Activated B cell treated with CpG ODN at 0.5 μM for 24 hours (primary cell): ENCODE measurements at regions not wholly inside any gene's neighbourhood (a gene's known extent, or its start where the extent isn't known, plus 50 kb on each side); places are given as distances from the start of the nearest gene placed in this dataset.

Source experiments
- ATAC-seq: fragments of 200-7000 bp; cut with Tn5 transposase; one replicate; pipeline ENCODE4 v1.10.0; 2021; ENCODE audit warnings: low read depth, mild to moderate bottlenecking, moderate library complexity
- CTCF ChIA-PET: fragments of 350-600 bp; sonication (Branson Sonifier 250); formaldehyde crosslinking; loops from one replicate; lab custom pipeline; 2021; ENCODE audit warnings: antibody characterized with exemption; lab: Charles Lee
- POLR2A ChIA-PET: fragments of 350-600 bp; sonication (Branson Sonifier 250); formaldehyde crosslinking; loops from one replicate; lab custom pipeline; 2021; ENCODE audit warnings: antibody characterized with exemption; lab: Charles Lee
- DNase-seq: peaks from one replicate; pipeline ENCODE4 v3.0.0; 2022
- H3K27ac Mint-ChIP-seq: one replicate; pipeline ENCODE4 v1.8.0; 2020; ENCODE audit warnings: mixed read lengths
- H3K27me3 Mint-ChIP-seq: one replicate; pipeline ENCODE4 v1.8.0; 2021; ENCODE audit warnings: mixed read lengths
- H3K36me3 Mint-ChIP-seq: one replicate; pipeline ENCODE4 v1.8.0; 2021; ENCODE audit warnings: low read depth, mixed read lengths
- H3K4me1 Mint-ChIP-seq: one replicate; pipeline ENCODE4 v1.8.0; 2021; ENCODE audit warnings: mixed read lengths
- H3K4me3 Mint-ChIP-seq: one replicate; pipeline ENCODE4 v1.8.0; 2020; ENCODE audit warnings: mild to moderate bottlenecking, mixed read lengths
- H3K9me3 Mint-ChIP-seq: one replicate; pipeline ENCODE4 v1.8.0; 2020; ENCODE audit warnings: mixed read lengths
- CTCF ChIP-seq: fragments of 200-600 bp; IDR thresholded peaks from one replicate; pipeline ENCODE4 v1.8.0; 2022; ENCODE audit warnings: antibody characterized with exemption, mild to moderate bottlenecking
- intact Hi-C: fragments of 100-400 bp; cut with micrococcal nuclease; formaldehyde crosslinking; loops from one replicate; pipeline ENCODE4 v1.15.1; 2024

GRCh38 chr1:182181167-182181572, 119.7 kb upstream of the ZNF648 start:
- DNase-seq (no peak), ATAC-seq (no peak)
- intact Hi-C loops = no loop called here
- POLR2A ChIA-PET = no interaction called here
- H3K27me3 Mint-ChIP-seq = peaks cover 9% of the 10 kb centered on the region
- no peak overlapping the region for H3K27ac Mint-ChIP-seq
- CTCF ChIA-PET = no interaction called here
- no peak for TF ChIP-seq CTCF
- H3K4me3 Mint-ChIP-seq = no peak overlapping the region
- no peaks in the 10 kb centered on the region for H3K36me3 Mint-ChIP-seq
- peaks cover 2% of the 10 kb centered on the region for H3K9me3 Mint-ChIP-seq
- no peaks in the 10 kb centered on the region for H3K4me1 Mint-ChIP-seq

GRCh38 chr1:182175361-182175931, 113.9 kb upstream of the ZNF648 start:
- H3K9me3 Mint-ChIP-seq = peaks cover 2% of the 10 kb centered on the region
- no peak overlapping the region for H3K27ac Mint-ChIP-seq
- ChIA-PET CTCF (no interaction called here), POLR2A (no interaction called here)
- H3K4me3 Mint-ChIP-seq = no peak overlapping the region
- intact Hi-C loops = no loop called here
- no peak for ATAC-seq
- peaks cover 6% of the 10 kb centered on the region for H3K27me3 Mint-ChIP-seq
- peaks cover 6% of the 10 kb centered on the region for H3K4me1 Mint-ChIP-seq
- DNase-seq = no peak
- no peaks in the 10 kb centered on the region for H3K36me3 Mint-ChIP-seq
- no peak for TF ChIP-seq CTCF

GRCh38 chr1:182174513-182174855, 113.0 kb upstream of the ZNF648 start:
- DNase-seq (no peak), ATAC-seq (no peak)
- Mint-ChIP-seq H3K4me1 (peaks cover 6% of the 10 kb centered on the region), H3K4me3 (no peak overlapping the region), H3K9me3 (peaks cover 2% of the 10 kb centered on the region), H3K27ac (no peak overlapping the region), H3K27me3 (peaks cover 6% of the 10 kb centered on the region), H3K36me3 (no peaks in the 10 kb centered on the region)
- intact Hi-C loops = no loop called here
- ChIA-PET POLR2A (no interaction called here), CTCF (no interaction called here)
- no peak for TF ChIP-seq CTCF

GRCh38 chr1:182173808-182174512, 112.4 kb upstream of the ZNF648 start:
- H3K36me3 Mint-ChIP-seq = no peaks in the 10 kb centered on the region
- no peak for TF ChIP-seq CTCF
- no peak overlapping the region for H3K27ac Mint-ChIP-seq
- peaks cover 6% of the 10 kb centered on the region for H3K4me1 Mint-ChIP-seq
- CTCF ChIA-PET = no interaction called here
- H3K4me3 Mint-ChIP-seq = no peak overlapping the region
- no peak for ATAC-seq
- intact Hi-C loops = no loop called here
- POLR2A ChIA-PET = no interaction called here
- no peak for DNase-seq
- peaks cover 4% of the 10 kb centered on the region for H3K27me3 Mint-ChIP-seq
- peaks cover 2% of the 10 kb centered on the region for H3K9me3 Mint-ChIP-seq

- ChIA-PET POLR2A (no interaction called here), CTCF (no interaction called here)
- DNase-seq = no peak
- intact Hi-C loops = no loop called here
- no peak for ATAC-seq
- H3K4me1 Mint-ChIP-seq = peaks cover 6% of the 10 kb centered on the region
- no peaks in the 10 kb centered on the region for H3K36me3 Mint-ChIP-seq
- no peak for TF ChIP-seq CTCF
- H3K4me3 Mint-ChIP-seq = no peak overlapping the region
- peaks cover 2% of the 10 kb centered on the region for H3K27me3 Mint-ChIP-seq
- no peak overlapping the region for H3K27ac Mint-ChIP-seq
- H3K9me3 Mint-ChIP-seq = peaks cover 2% of the 10 kb centered on the region
Observed at GRCh38 chr1:182172699-182173098, 111.2 kb upstream of the ZNF648 start.
